HCEC 1CT (cell line): ENCODE measurements at regions not wholly inside any gene's neighbourhood (a gene's known extent, or its start where the extent isn't known, plus 50 kb on each side); places are given as distances from the start of the nearest gene placed in this dataset.
"Not testable (repeated sequence)": the region's sequence is repeated elsewhere in the genome, so short reads cannot be mapped to it uniquely, and the experiment has no call there.

Experiments
- DNase-seq: peaks from one replicate; pipeline ENCODE4 v3.0.0-alpha.2; 2017

GRCh38 chr4:107388736-107389274, 331.2 kb downstream of the PAPSS1 start:
- DNase-seq = no peak

GRCh38 chr4:107380836-107381438, 339.1 kb downstream of the PAPSS1 start:
- no peak for DNase-seq

GRCh38 chr4:107380190-107380589, 339.8 kb downstream of the PAPSS1 start:
- DNase-seq = no peak

GRCh38 chr4:107379054-107379869, 340.8 kb downstream of the PAPSS1 start:
- DNase-seq = peak; percentile 48

GRCh38 chr4:107376293-107376692, 340.2 kb upstream of the DKK2 start:
- no peak for DNase-seq

- no peak for DNase-seq
These were observed 330.8 kb upstream of the DKK2 start for GRCh38 chr4:107366900-107367299.

- no peak for DNase-seq
These were observed 330.1 kb upstream of the DKK2 start for GRCh38 chr4:107366016-107366735.

GRCh38 chr4:107363125-107363524, 327.0 kb upstream of the DKK2 start:
- no peak for DNase-seq

- no peak for DNase-seq
These were observed 323.1 kb upstream of the DKK2 start for GRCh38 chr4:107359208-107359607.

- DNase-seq = not testable (repeated sequence)
These were observed 318.2 kb upstream of the DKK2 start for GRCh38 chr4:107354304-107354703.

- DNase-seq = no peak
These were observed 315.1 kb upstream of the DKK2 start for GRCh38 chr4:107351196-107351595.

- DNase-seq = no peak
These were observed 313.6 kb upstream of the DKK2 start for GRCh38 chr4:107349732-107350131.

- DNase-seq = peak; percentile 12
These were observed 313.2 kb upstream of the DKK2 start for GRCh38 chr4:107349266-107349665.

GRCh38 chr4:107348188-107349050, 312.3 kb upstream of the DKK2 start:
- DNase-seq = no peak

- no peak for DNase-seq
These were observed 297.4 kb upstream of the DKK2 start for GRCh38 chr4:107333518-107333917.

- DNase-seq = not testable (repeated sequence)
These were observed 296.5 kb upstream of the DKK2 start for GRCh38 chr4:107332656-107333055.

GRCh38 chr4:107330916-107331315, 294.8 kb upstream of the DKK2 start:
- no peak for DNase-seq

GRCh38 chr4:107319386-107319785, 283.3 kb upstream of the DKK2 start:
- no peak for DNase-seq

- DNase-seq = no peak
These were observed 282.0 kb upstream of the DKK2 start for GRCh38 chr4:107318078-107318477.

GRCh38 chr4:107317611-107318010, 281.5 kb upstream of the DKK2 start:
- no peak for DNase-seq

GRCh38 chr4:107315584-107315983, 279.5 kb upstream of the DKK2 start:
- DNase-seq = no peak

GRCh38 chr4:107314156-107314555, 278.0 kb upstream of the DKK2 start:
- DNase-seq = no peak

- no peak for DNase-seq
These were observed 276.3 kb upstream of the DKK2 start for GRCh38 chr4:107312366-107312765.
